Endothelial cell of umbilical vein (primary cell): ENCODE measurements at regions not wholly inside any gene's neighbourhood (a gene's known extent, or its start where the extent isn't known, plus 50 kb on each side); places are given as distances from the start of the nearest gene placed in this dataset.

Experiments
- BruUV-seq: library from RNA; stranded (reverse); fragments of 400-500 nt; replicated peaks from 2 replicates; lab custom pipeline; 2021; lab: Mats Ljungman, UMichigan
- CTCF ChIA-PET: fragments of 300-600, 350-600 bp; sonication (Branson Sonifier 250); formaldehyde crosslinking; loops from one replicate; lab custom pipeline; 2021; ENCODE audit warnings: antibody characterized with exemption, inconsistent platforms; lab: Charles Lee
- POLR2A ChIA-PET: fragments of 300-600, 350-600 bp; sonication (Branson Sonifier 250); formaldehyde crosslinking; loops from one replicate; lab custom pipeline; 2021; ENCODE audit warnings: antibody characterized with exemption, inconsistent platforms; lab: Charles Lee
- DNase-seq: peaks from one replicate; pipeline ENCODE4 v3.0.0-alpha.2; 2011; ENCODE audit warnings: low read depth, low spot score
- FAIRE-seq: peaks from 2 replicates; lab custom pipeline; 2011; peaks lifted over from hg19 to GRCh38; lab: Jason Lieb, UNC
- H2AFZ ChIP-seq: 2 replicates; pipeline ENCODE4 v1.6.0; 2012; ENCODE audit warnings: low read depth, low read length, control low read depth, inconsistent platforms
- H3K27ac ChIP-seq: 2 replicates; pipeline ENCODE4 v1.5.1; 2011; ENCODE audit warnings: low read depth, mild to moderate bottlenecking, control low read depth, low read length, moderate library complexity; ENCODE audit not compliant: insufficient read depth
- H3K27me3 ChIP-seq, 2 experiments: 2 replicates each; pipeline versions ENCODE4 v1.6.0 to v1.6.1; 2011; ENCODE audit warnings: low read length in 2 of 2, mixed read lengths in 1 of 2; ENCODE audit not compliant: control insufficient read depth in 2 of 2, insufficient read depth in 2 of 2
- H3K36me3 ChIP-seq, 2 experiments: 2 replicates in 1 of 2; 3 replicates in 1 of 2; pipeline ENCODE4 v1.5.1; 2011; ENCODE audit warnings: low read length in 2 of 2, mild to moderate bottlenecking in 1 of 2, moderate library complexity in 1 of 2; ENCODE audit not compliant: control insufficient read depth in 2 of 2, insufficient read depth in 2 of 2; ENCODE audit errors: extremely low read depth in 1 of 2
- H3K4me1 ChIP-seq: 3 replicates; pipeline ENCODE4 v1.5.1; 2011; ENCODE audit warnings: mild to moderate bottlenecking, low read length; ENCODE audit not compliant: control insufficient read depth, insufficient read depth; ENCODE audit errors: extremely low read depth
- H3K4me2 ChIP-seq: 2 replicates; pipeline ENCODE4 v1.6.1; 2011; ENCODE audit warnings: low read length, control low read depth, mixed read lengths; ENCODE audit not compliant: insufficient read depth
- H3K4me3 ChIP-seq, 3 experiments: fragments of 200-600 bp in 1 of 3; sonication (generic), shearing (Covaris generic) in 1 of 3; replicated peaks in 1 of 3; 2 replicates each; pipeline ENCODE4 v1.5.1; 2011 to 2016; ENCODE audit warnings: control low read depth in 3 of 3, low read length in 3 of 3, mild to moderate bottlenecking in 2 of 3, inconsistent platforms in 1 of 3, low read depth in 1 of 3, moderate library complexity in 1 of 3; ENCODE audit not compliant: insufficient read depth in 1 of 3
- H3K79me2 ChIP-seq: 2 replicates; pipeline ENCODE4 v1.6.0; 2012; ENCODE audit warnings: low read length, inconsistent platforms; ENCODE audit not compliant: control insufficient read depth, insufficient read depth
- H3K9ac ChIP-seq: replicated peaks from 2 replicates; pipeline ENCODE3; 2011; ENCODE audit warnings: low read length, control low read depth; ENCODE audit not compliant: insufficient read depth; ENCODE audit errors: extremely low read depth
- H3K9me1 ChIP-seq: replicated peaks from 3 replicates; pipeline ENCODE4 v1.6.0; 2011; ENCODE audit warnings: mild to moderate bottlenecking, low read length; ENCODE audit not compliant: control insufficient read depth, insufficient read depth; ENCODE audit errors: extremely low read depth
- H3K9me3 ChIP-seq: replicated peaks from 2 replicates; pipeline ENCODE4 v1.5.1; 2012; ENCODE audit warnings: low read length, inconsistent platforms; ENCODE audit not compliant: control insufficient read depth, insufficient read depth
- H4K20me1 ChIP-seq: replicated peaks from 2 replicates; pipeline ENCODE3; 2011; ENCODE audit warnings: mild to moderate bottlenecking, low read length; ENCODE audit not compliant: control insufficient read depth, insufficient read depth; ENCODE audit errors: extremely low read depth
- CTCF ChIP-seq, 2 donors: IDR thresholded peaks; 1 replicate in 1 of 2; 2 replicates in 1 of 2; pipeline ENCODE4 v1.5.1; 2011; ENCODE audit warnings: low read length in 2 of 2, mild to moderate bottlenecking in 2 of 2, moderate library complexity in 2 of 2, control low read depth in 1 of 2, inconsistent platforms in 1 of 2, low read depth in 1 of 2; ENCODE audit not compliant: insufficient read depth in 1 of 2; ENCODE audit errors: extremely low read depth in 1 of 2
- EZH2 ChIP-seq: IDR thresholded peaks from 2 replicates; pipeline ENCODE4 v1.6.1; 2012; ENCODE audit warnings: borderline replicate concordance, low read depth, mild to moderate bottlenecking, moderate library complexity, low read length, inconsistent platforms; ENCODE audit not compliant: severe bottlenecking
- FOS ChIP-seq: IDR thresholded peaks from 2 replicates; pipeline ENCODE4 v1.6.1; 2011; ENCODE audit warnings: mild to moderate bottlenecking, low read length, moderate library complexity, borderline replicate concordance; ENCODE audit not compliant: insufficient read depth
- GATA2 ChIP-seq: IDR thresholded peaks from 2 replicates; pipeline ENCODE4 v1.7.0; 2011; ENCODE audit warnings: low read depth, mild to moderate bottlenecking, moderate library complexity, mixed read lengths, low read length; ENCODE audit not compliant: insufficient read length, insufficient read depth
- JUN ChIP-seq: IDR thresholded peaks from 2 replicates; pipeline ENCODE4 v1.6.1; 2011; ENCODE audit warnings: borderline replicate concordance, low read depth; ENCODE audit not compliant: insufficient read length, insufficient read depth
- MAX ChIP-seq: IDR thresholded peaks from 2 replicates; pipeline ENCODE4 v1.6.1; 2011; ENCODE audit not compliant: insufficient read depth, insufficient read length
- MYC ChIP-seq: IDR thresholded peaks from one replicate; pipeline ENCODE4 v1.6.1; 2011; ENCODE audit warnings: mild to moderate bottlenecking, low read depth, low read length
- POLR2A ChIP-seq: IDR thresholded peaks from 2 replicates; pipeline ENCODE4 v1.6.1; 2012; ENCODE audit warnings: low read depth, mild to moderate bottlenecking, control low read depth, low read length
- POLR2AphosphoS5 ChIP-seq: IDR thresholded peaks from 2 replicates; pipeline ENCODE4 v1.6.1; 2012; ENCODE audit warnings: low read depth, mild to moderate bottlenecking, control low read depth, low read length, moderate library complexity; ENCODE audit not compliant: insufficient read depth
- dilution Hi-C: fragments of 300-500 bp; cut with MboI; formaldehyde crosslinking; loops from one replicate; pipeline ENCODE4 v1.15.0; 2019; ENCODE audit warnings: low sequenced_read_pairs; ENCODE audit not compliant: extremely low pct_ligation_motif_present
- intact Hi-C: fragments of 100-400 bp; cut with micrococcal nuclease; formaldehyde crosslinking; loops from one replicate; pipeline ENCODE4 v1.10.0; 2022

- DNase-seq = no peak
- Histone ChIP-seq H3K79me2 (no peaks in the 10 kb centered on the region), H3K4me3 (no peak overlapping the region), H4K20me1 (no peaks in the 10 kb centered on the region), H3K9ac (no peak overlapping the region), H3K4me2 (no peak overlapping the region), H2AFZ (no peak overlapping the region), H3K4me1 (peaks cover 7% of the 10 kb centered on the region), H3K27ac (no peak overlapping the region), H3K36me3 (no peaks in the 10 kb centered on the region), H3K9me3 (no peaks in the 10 kb centered on the region), H3K9me1 (no peaks in the 10 kb centered on the region), H3K27me3 (peaks cover 2 to 3% of the 10 kb centered on the region in 2 experiments)
- no TSS peak for BruUV-seq
- FAIRE-seq = peak; percentile 12
- ChIA-PET POLR2A (no interaction called here), CTCF (no interaction called here)
- intact Hi-C loops (no loop called here), dilution Hi-C loops (no loop called here)
- TF ChIP-seq EZH2 (no peak), FOS (no peak), GATA2 (no peak), CTCF (IDR thresholded peaks at IDR 0.05; ENCODE audit: extremely low read depth in 1 of 2, insufficient read depth in 1 of 2, low read depth in 1 of 2, low read length in 2 of 2) (no peak)
Measured at GRCh38 chr3:193914602-193915001, 221.3 kb upstream of the HES1 start.

- H3K4me1 ChIP-seq = peaks cover 7% of the 10 kb centered on the region
- H4K20me1 ChIP-seq = no peaks in the 10 kb centered on the region
- FAIRE-seq = no peak
- intact Hi-C loops = no loop called here
- TF ChIP-seq MYC (no peak), POLR2A (no peak), MAX (no peak), FOS (no peak), GATA2 (no peak), POLR2AphosphoS5 (no peak), JUN (no peak), CTCF (IDR thresholded peaks at IDR 0.05; ENCODE audit: extremely low read depth in 1 of 2, insufficient read depth in 1 of 2, low read depth in 1 of 2, low read length in 2 of 2) (no peak), EZH2 (no peak)
- H3K27ac ChIP-seq = no peak overlapping the region
- H3K36me3 ChIP-seq = no peaks in the 10 kb centered on the region
- CTCF ChIA-PET = no interaction called here
- H3K79me2 ChIP-seq = no peaks in the 10 kb centered on the region
- no peaks in the 10 kb centered on the region for H3K9me3 ChIP-seq
- POLR2A ChIA-PET = no interaction called here
- no peak overlapping the region for H3K4me2 ChIP-seq
- H3K27me3 ChIP-seq = peaks cover 2 to 6% of the 10 kb centered on the region in 2 experiments
- DNase-seq = no peak
- H2AFZ ChIP-seq = no peak overlapping the region
- no peak overlapping the region for H3K4me3 ChIP-seq
- H3K9me1 ChIP-seq = no peaks in the 10 kb centered on the region
- no TSS peak for BruUV-seq
- dilution Hi-C loops = no loop called here
- no peak overlapping the region for H3K9ac ChIP-seq
Measured at GRCh38 chr3:193915099-193915498, 220.8 kb upstream of the HES1 start.
